GM23338 (cell line): ENCODE measurements at regions not wholly inside any gene's neighbourhood (a gene's known extent, or its start where the extent isn't known, plus 50 kb on each side); places are given as distances from the start of the nearest gene placed in this dataset.

Experiments
- ATAC-seq: fragments of 200-7000 bp; cut with Tn5 transposase; 3 replicates; pipeline ENCODE4 v1.9.1; 2020
- DNase-seq: peaks from one replicate; pipeline ENCODE4 v3.0.0-alpha.2; 2015; ENCODE audit warnings: low spot score
- H2AFZ ChIP-seq: fragments of 200-600 bp; sonication (generic); 2 replicates; pipeline ENCODE4 v1.8.0; 2016; ENCODE audit warnings: antibody characterized with exemption, mild to moderate bottlenecking, moderate library complexity
- H3F3A ChIP-seq: fragments of 200-600 bp; sonication (generic); replicated peaks from 2 replicates; pipeline ENCODE4 v1.8.0; 2017; ENCODE audit warnings: antibody characterized with exemption, mixed run types, low read depth
- H3K27ac ChIP-seq: fragments of 200-600 bp; sonication (generic); 2 replicates; pipeline ENCODE4 v1.6.1; 2016; ENCODE audit warnings: low read depth
- H3K27me3 ChIP-seq: fragments of 200-600 bp; sonication (generic); 2 replicates; pipeline ENCODE4 v1.8.0; 2016; ENCODE audit warnings: mild to moderate bottlenecking, mixed run types, moderate library complexity; ENCODE audit not compliant: insufficient read depth
- H3K36me3 ChIP-seq: fragments of 200-600 bp; sonication (generic); 2 replicates; pipeline ENCODE4 v1.8.0; 2016; ENCODE audit warnings: mild to moderate bottlenecking; ENCODE audit not compliant: insufficient read depth
- H3K4me1 ChIP-seq: fragments of 200-600 bp; sonication (generic); 2 replicates; pipeline ENCODE4 v1.8.0; 2016; ENCODE audit warnings: mild to moderate bottlenecking, moderate library complexity; ENCODE audit not compliant: insufficient read depth
- H3K4me2 ChIP-seq: fragments of 200-600 bp; sonication (generic); 2 replicates; pipeline ENCODE4 v1.7.1; 2017; ENCODE audit warnings: mixed run types
- H3K4me3 ChIP-seq: fragments of 200-600 bp; sonication (generic); 2 replicates; pipeline ENCODE4 v1.6.1; 2016; ENCODE audit warnings: mixed run types
- H3K79me2 ChIP-seq: fragments of 200-600 bp; sonication (generic); replicated peaks from 2 replicates; pipeline ENCODE4 v1.8.0; 2017; ENCODE audit warnings: mild to moderate bottlenecking; ENCODE audit not compliant: insufficient read depth
- H3K9me2 ChIP-seq: fragments of 200-600 bp; sonication (generic); 2 replicates; pipeline ENCODE4 v1.8.0; 2017; ENCODE audit not compliant: insufficient read depth
- H4K20me1 ChIP-seq: fragments of 200-600 bp; sonication (generic); replicated peaks from 2 replicates; pipeline ENCODE4 v1.8.0; 2017; ENCODE audit warnings: mild to moderate bottlenecking; ENCODE audit not compliant: insufficient read depth
- H3K27ac Mint-ChIP-seq: 2 replicates; pipeline ENCODE4 v1.8.0; 2020; ENCODE audit warnings: inconsistent platforms, mild to moderate bottlenecking, moderate library complexity, mixed read lengths
- H3K27me3 Mint-ChIP-seq: 3 replicates; pipeline ENCODE4 v1.8.0; 2022; ENCODE audit warnings: low read depth, mild to moderate bottlenecking, moderate library complexity, mixed read lengths, inconsistent platforms; ENCODE audit not compliant: insufficient read depth, poor library complexity
- H3K36me3 Mint-ChIP-seq: 3 replicates; pipeline ENCODE4 v1.8.0; 2021; ENCODE audit warnings: low read depth, mild to moderate bottlenecking, inconsistent platforms, moderate library complexity, mixed read lengths
- H3K4me1 Mint-ChIP-seq: 3 replicates; pipeline ENCODE4 v1.8.0; 2020; ENCODE audit warnings: mild to moderate bottlenecking, inconsistent platforms, mixed read lengths
- H3K4me3 Mint-ChIP-seq: 3 replicates; pipeline ENCODE4 v1.8.0; 2021; ENCODE audit warnings: moderate library complexity, mild to moderate bottlenecking, inconsistent platforms, mixed read lengths
- H3K9me3 Mint-ChIP-seq: 3 replicates; pipeline ENCODE4 v1.8.0; 2020; ENCODE audit warnings: moderate library complexity, mild to moderate bottlenecking, inconsistent platforms, mixed read lengths
- CTCF ChIP-seq, 2 experiments: fragments of 200-600 bp in 1 of 2; sonication (generic) in 1 of 2; conservative IDR thresholded peaks; 2 replicates each; pipeline versions ENCODE4 v1.5.1 to v1.6.1; 2016 to 2017; ENCODE audit warnings: antibody characterized with exemption in 2 of 2, low read depth in 2 of 2, mild to moderate bottlenecking in 2 of 2, moderate library complexity in 1 of 2
- EZH2 ChIP-seq: fragments of 200-600 bp; sonication (generic); IDR thresholded peaks from one replicate; pipeline ENCODE4 v1.8.0; 2017; ENCODE audit warnings: antibody characterized with exemption, mild to moderate bottlenecking, low read depth; ENCODE audit not compliant: unreplicated experiment
- EZH2phosphoT487 ChIP-seq: fragments of 200-600 bp; sonication (generic); IDR thresholded peaks from one replicate; pipeline ENCODE4 v1.8.1; 2018; ENCODE audit warnings: antibody characterized with exemption; ENCODE audit not compliant: unreplicated experiment
- POLR2AphosphoS5 ChIP-seq: IDR thresholded peaks from 2 replicates; pipeline ENCODE4 v1.6.1; 2016; ENCODE audit warnings: antibody characterized with exemption, low read depth
- REST ChIP-seq: IDR thresholded peaks from one replicate; pipeline ENCODE4 v1.6.1; 2018; ENCODE audit warnings: antibody characterized with exemption; ENCODE audit not compliant: unreplicated experiment
- STAT1 ChIP-seq: IDR thresholded peaks from one replicate; pipeline ENCODE4 v1.6.1; 2016; ENCODE audit warnings: antibody characterized with exemption; ENCODE audit not compliant: unreplicated experiment

- no peak for ATAC-seq
Observed at GRCh38 chr15:31151301-31152233, 50.0 kb upstream of the TRPM1 start.

More at GRCh38 chr15:31151301-31152233, 50.0 kb upstream of the TRPM1 start:
- Mint-ChIP-seq H3K4me3 (no peak overlapping the region), H3K27me3 (peaks cover 4% of the 10 kb centered on the region), H3K9me3 (peaks cover 18% of the 10 kb centered on the region; the same call in 2 of the 3 replicates), H3K4me1 (peaks cover 61% of the 10 kb centered on the region), H3K27ac (peak overlapping the region; percentile 89; the same call in 1 of the 2 replicates), H3K36me3 (peaks cover 21% of the 10 kb centered on the region; the same call in 2 of the 3 replicates)
- Histone ChIP-seq H3K79me2 (no peaks in the 10 kb centered on the region), H4K20me1 (no peaks in the 10 kb centered on the region), H3K4me1 (peaks cover 50% of the 10 kb centered on the region), H3K4me2 (0 out of 2 replicates have a peak overlapping the region, but pooled peaks have one; percentile 2), H3F3A (peaks cover 9% of the 10 kb centered on the region), H3K9me2 (peaks cover 4% of the 10 kb centered on the region; the same call in 1 of the 2 replicates), H3K27ac (peak overlapping the region; percentile 88), H3K27me3 (no peaks in the 10 kb centered on the region), H2AFZ (0 out of 2 replicates have a peak overlapping the region, but pooled peaks have one; percentile 44), H3K4me3 (no peak overlapping the region), H3K36me3 (peaks cover 2% of the 10 kb centered on the region; the same call in 1 of the 2 replicates)
- DNase-seq, result no peak
- TF ChIP-seq POLR2AphosphoS5 (no peak), CTCF (conservative IDR thresholded peaks at IDR 0.05; ENCODE audit: low read depth in 2 of 2) (no peak), EZH2 (no peak), REST (no peak), STAT1 (no peak), EZH2phosphoT487 (no peak)
